Gastrocnemius medialis (tissue), 4 donors: ENCODE measurements at regions not wholly inside any gene's neighbourhood (a gene's known extent, or its start where the extent isn't known, plus 50 kb on each side); places are given as distances from the start of the nearest gene placed in this dataset.

Source experiments
- CTCF ChIP-seq, 5 experiments: fragments of 450-650 bp in 3 of 5; fragments of 200-600 bp in 2 of 5; sonication (generic) in 2 of 5; IDR thresholded peaks in 4 of 5; conservative IDR thresholded peaks in 1 of 5; 1 replicate in 4 of 5; 2 replicates in 1 of 5; pipeline ENCODE4 v1.5.1; 2016 to 2019; ENCODE audit warnings: antibody characterized with exemption in 5 of 5, mild to moderate bottlenecking in 3 of 5, moderate library complexity in 3 of 5
- POLR2A ChIP-seq, 2 donors: fragments of 450-650 bp; IDR thresholded peaks; one replicate each; pipeline ENCODE4 v1.6.1; 2017; ENCODE audit warnings: antibody characterized with exemption in 2 of 2, mild to moderate bottlenecking in 2 of 2, moderate library complexity in 2 of 2

DNA sequence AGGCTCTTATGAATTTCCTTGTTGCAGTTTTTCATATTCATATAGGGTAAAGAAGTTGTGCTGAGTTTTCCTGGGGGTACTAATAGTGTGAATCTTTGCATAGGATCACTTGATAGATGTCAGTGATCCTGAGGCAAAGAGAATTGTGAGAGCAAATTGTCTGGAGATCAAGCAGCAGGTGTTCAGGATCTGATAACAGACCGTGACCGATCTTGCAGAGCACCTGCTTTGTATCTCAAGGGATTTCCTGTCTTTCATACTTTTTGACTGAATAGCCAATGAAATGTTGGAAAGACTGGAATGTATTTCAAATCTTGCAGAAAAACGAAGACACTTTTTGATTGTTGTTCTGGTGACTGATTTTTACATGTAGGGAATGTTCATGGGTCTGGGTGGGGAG, 914.5 kb downstream of the STIM2 start:
- TF ChIP-seq CTCF (IDR thresholded peaks at IDR 0.05 in 4 of 5, conservative IDR thresholded peaks at IDR 0.05 in 1 of 5) (no peak), POLR2A (IDR thresholded peaks at IDR 0.05) (no peak)
